Spinal cord (tissue), 9 donors: ENCODE measurements at regions not wholly inside any gene's neighbourhood (a gene's known extent, or its start where the extent isn't known, plus 50 kb on each side); places are given as distances from the start of the nearest gene placed in this dataset.

Experiments
- DNase-seq, 6 donors: peaks; one replicate each; pipeline versions ENCODE4 v3.0.0 to v3.0.0-alpha.2; 2013 to 2015; ENCODE audit warnings: low spot score in 6 of 6, low read depth in 4 of 6
- H3K27ac ChIP-seq: one replicate; pipeline ENCODE4 v1.5.1; 2013; ENCODE audit warnings: low read depth, low read length, control low read depth
- H3K27me3 ChIP-seq: one replicate; pipeline ENCODE4 v1.6.1; 2013; ENCODE audit warnings: low read length; ENCODE audit not compliant: control insufficient read depth, insufficient read depth
- H3K36me3 ChIP-seq: one replicate; pipeline ENCODE4 v1.6.1; 2013; ENCODE audit warnings: low read length; ENCODE audit not compliant: control insufficient read depth, insufficient read depth
- H3K4me1 ChIP-seq: one replicate; pipeline ENCODE4 v1.6.1; 2013; ENCODE audit warnings: low read length; ENCODE audit not compliant: control insufficient read depth, insufficient read depth
- H3K4me3 ChIP-seq: one replicate; pipeline ENCODE4 v1.5.1; 2013; ENCODE audit warnings: low read depth, low read length, control low read depth
- H3K9me3 ChIP-seq: one replicate; pipeline ENCODE4 v1.6.1; 2013; ENCODE audit warnings: low read length; ENCODE audit not compliant: control insufficient read depth, insufficient read depth
- WGBS: methylation state at CpG from one replicate; pipeline ENCODE4 v1.1.5; 2013; ENCODE audit warnings: missing lambda C conversion rate; ENCODE audit not compliant: insufficient coverage; 5-methylcytosine and 5-hydroxymethylcytosine counted together
- donor health status: healthy.

DNA sequence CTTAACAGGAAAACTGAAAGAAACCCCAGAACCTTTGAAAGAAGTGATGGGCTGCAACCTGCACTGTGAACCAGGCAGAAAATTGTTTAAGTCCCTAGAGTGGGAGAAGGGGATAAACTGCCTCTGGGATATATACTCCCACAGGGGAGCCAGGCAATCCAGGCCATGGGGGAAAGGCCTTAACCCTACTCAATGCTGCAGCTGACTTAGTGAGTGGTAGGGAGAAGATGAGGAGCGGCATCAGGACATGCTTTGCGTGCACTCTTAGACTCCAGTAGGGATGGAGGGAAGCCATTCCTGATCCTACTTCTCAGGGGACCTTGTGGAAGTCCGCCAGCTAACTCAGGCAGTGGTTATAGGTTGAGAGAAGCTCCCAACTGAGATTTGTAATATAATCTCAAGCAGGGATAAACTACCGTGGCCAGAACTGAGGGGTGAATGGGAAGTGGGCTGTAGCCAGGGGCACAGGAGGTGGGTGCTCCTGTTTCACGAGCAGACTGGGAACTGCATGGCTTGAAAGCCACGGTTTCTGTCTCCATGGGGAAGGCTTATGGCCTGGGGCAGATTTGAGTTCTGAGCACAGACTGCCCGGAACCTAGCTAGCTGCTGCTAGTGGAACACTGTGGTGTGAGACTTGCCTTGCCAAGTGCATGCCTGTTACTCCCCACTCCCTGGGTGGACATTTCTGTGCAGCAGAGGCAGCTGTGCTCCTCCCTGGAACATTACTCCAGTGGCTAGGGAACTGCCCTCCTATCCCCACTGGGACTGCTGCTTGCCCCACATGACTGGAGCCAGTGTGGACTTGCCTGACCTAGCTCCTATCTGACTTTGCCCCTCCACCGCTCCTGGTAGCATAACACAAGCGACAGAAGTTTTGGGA is 119.2 kb upstream of the SCAF11 start:
- no peaks in the 10 kb centered on the region for H3K27me3 ChIP-seq
- no peak overlapping the region for H3K27ac ChIP-seq
- H3K4me3 ChIP-seq = no peak overlapping the region
- peaks cover 3% of the 10 kb centered on the region for H3K4me1 ChIP-seq
- H3K36me3 ChIP-seq = no peaks in the 10 kb centered on the region
- no peak for DNase-seq
- 81% methylated on average over 8 of the region's 9 CpGs for WGBS
- H3K9me3 ChIP-seq = no peaks in the 10 kb centered on the region

DNA sequence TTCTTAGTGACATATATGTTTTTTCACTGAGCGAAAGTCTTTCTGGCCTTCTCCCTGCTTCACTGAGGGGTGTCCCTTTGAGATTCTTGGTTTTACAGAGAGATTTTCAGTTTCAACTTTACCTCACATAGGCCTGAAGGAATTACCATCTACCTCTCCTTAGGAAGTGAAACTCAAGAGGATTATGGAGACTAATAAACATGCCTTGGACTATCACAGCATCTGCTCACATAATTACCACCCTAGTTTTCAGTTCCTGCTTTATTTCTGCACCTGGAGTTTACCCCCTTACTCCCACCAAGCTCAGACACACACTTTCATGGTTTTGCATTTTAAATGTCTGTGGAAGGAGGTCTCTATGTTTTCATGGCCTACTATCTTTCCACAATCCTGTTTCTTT is 118.3 kb upstream of the SCAF11 start:
- Histone ChIP-seq H3K9me3 (no peaks in the 10 kb centered on the region), H3K27ac (no peak overlapping the region), H3K36me3 (no peaks in the 10 kb centered on the region), H3K4me1 (peaks cover 3% of the 10 kb centered on the region), H3K4me3 (no peak overlapping the region), H3K27me3 (no peaks in the 10 kb centered on the region)
- DNase-seq = no peak
- WGBS = no CpG with 5 or more reads among the region's 1 CpG

DNA sequence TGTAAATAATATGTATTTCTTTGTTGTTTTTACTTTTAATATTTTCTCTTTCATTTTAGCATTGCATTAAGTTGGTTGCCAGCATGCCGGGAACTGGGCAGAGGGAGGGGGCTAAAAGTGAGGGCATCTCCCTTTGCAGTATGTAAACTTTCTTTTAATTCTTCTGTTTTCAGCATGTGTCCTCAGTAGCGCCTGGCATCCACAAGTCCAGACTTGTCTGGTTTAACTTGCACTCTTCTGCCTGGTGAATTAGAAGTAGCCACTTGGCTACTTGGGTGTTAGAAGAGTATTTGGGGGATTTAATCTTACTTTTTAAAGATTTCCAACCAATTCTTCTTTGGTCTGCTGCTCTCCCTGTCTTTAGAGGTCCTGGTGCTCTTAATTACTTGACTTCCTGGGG is 117.2 kb upstream of the SCAF11 start:
- WGBS = 83% methylated on average over 1 of the region's 2 CpGs
- Histone ChIP-seq H3K4me3 (no peak overlapping the region), H3K4me1 (peaks cover 3% of the 10 kb centered on the region), H3K27ac (no peak overlapping the region), H3K36me3 (no peaks in the 10 kb centered on the region), H3K27me3 (no peaks in the 10 kb centered on the region), H3K9me3 (no peaks in the 10 kb centered on the region)
- DNase-seq = no peak

DNA sequence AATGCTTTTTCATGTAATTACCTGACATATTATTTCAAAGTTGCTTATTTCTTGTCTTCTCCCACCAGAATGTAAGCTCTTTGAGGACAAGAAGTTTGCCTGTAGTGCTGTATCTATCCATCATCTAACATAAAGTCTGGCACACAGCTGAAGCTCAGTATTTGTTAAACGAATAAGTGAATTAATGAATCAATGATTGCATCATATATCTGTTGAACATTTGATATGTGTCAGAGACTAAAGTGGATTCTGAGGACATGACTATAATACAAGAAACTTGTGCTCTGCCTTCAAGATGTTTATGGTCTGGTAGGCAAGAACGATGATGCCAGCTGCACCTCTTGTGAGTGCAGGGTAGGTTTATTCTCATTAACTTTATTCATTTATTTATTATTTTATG is 115.4 kb upstream of the SCAF11 start:
- H3K4me1 ChIP-seq = peaks cover 3% of the 10 kb centered on the region
- DNase-seq = no peak
- H3K27ac ChIP-seq = no peak overlapping the region
- no peaks in the 10 kb centered on the region for H3K36me3 ChIP-seq
- H3K9me3 ChIP-seq = no peaks in the 10 kb centered on the region
- no peak overlapping the region for H3K4me3 ChIP-seq
- no peaks in the 10 kb centered on the region for H3K27me3 ChIP-seq
- WGBS = 80% methylated on average over 1 of the region's 2 CpGs

DNA sequence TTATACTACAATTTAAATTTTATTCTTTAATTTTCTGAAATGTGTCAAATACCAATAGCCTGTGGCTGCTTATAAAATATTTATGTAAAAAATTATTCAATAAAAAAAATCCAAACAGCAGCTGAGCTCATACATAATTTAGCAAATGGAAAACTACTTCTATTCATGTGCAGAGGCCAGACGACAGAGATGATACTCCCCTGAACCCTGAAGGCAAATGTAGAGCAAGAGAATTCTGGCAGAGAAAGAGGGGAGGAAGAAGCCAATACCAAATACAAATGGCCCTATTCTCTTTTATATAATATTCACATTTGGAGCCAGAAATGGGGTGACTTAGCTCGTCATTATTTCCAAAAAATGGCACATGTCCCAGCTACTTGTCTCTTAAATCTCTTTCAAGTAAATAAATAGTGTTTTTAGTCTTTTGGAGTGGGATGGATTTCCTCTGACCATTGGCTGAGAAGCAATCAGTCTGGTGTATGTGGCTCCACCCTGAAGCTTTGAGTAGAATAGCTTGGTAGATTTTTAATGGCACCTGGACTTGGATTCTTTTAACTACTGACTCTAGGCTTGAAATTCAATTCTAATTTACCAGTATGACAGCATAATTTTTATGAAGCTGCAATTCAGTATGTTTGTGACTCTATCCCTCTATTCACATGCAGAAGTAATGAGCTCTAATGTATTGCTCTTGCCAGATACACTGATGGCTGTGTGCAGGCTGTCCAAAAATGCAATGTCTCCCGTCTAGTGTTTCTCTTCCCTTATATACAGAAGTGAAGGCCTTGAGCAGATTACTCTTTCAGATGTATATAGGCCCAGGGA is 113.4 kb upstream of the SCAF11 start:
- Histone ChIP-seq H3K4me3 (no peak overlapping the region), H3K36me3 (no peaks in the 10 kb centered on the region), H3K4me1 (no peaks in the 10 kb centered on the region), H3K9me3 (no peaks in the 10 kb centered on the region), H3K27ac (no peak overlapping the region), H3K27me3 (no peaks in the 10 kb centered on the region)
- DNase-seq = peak in 4 of 6 donors; percentile 13 to 80 (median 44)
- WGBS = no CpG with 5 or more reads among the region's 3 CpGs

DNA sequence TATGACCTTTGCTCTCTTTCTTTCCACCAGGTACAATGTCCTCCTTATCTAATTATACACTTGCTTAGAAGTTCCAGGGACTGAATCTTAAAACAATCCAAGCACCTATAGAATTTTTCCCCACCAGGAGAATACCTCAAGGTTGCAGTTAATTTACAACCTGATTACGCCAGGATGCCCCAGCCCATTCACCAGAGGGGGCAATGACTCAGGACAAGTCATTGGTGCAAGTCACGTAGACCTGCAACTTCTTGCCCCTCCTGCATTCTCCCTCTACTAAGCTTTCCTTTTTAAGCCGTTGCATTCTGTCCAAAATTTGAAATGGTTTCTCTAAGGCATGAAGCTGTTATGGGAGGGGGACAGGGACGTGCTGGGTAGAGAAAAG is 111.1 kb upstream of the SCAF11 start:
- no peak for DNase-seq
- H3K4me1 ChIP-seq = no peaks in the 10 kb centered on the region
- H3K27me3 ChIP-seq = no peaks in the 10 kb centered on the region
- no peak overlapping the region for H3K4me3 ChIP-seq
- WGBS = 100% methylated on average over 1 of the region's 4 CpGs
- no peaks in the 10 kb centered on the region for H3K36me3 ChIP-seq
- H3K9me3 ChIP-seq = no peaks in the 10 kb centered on the region
- H3K27ac ChIP-seq = no peak overlapping the region

DNA sequence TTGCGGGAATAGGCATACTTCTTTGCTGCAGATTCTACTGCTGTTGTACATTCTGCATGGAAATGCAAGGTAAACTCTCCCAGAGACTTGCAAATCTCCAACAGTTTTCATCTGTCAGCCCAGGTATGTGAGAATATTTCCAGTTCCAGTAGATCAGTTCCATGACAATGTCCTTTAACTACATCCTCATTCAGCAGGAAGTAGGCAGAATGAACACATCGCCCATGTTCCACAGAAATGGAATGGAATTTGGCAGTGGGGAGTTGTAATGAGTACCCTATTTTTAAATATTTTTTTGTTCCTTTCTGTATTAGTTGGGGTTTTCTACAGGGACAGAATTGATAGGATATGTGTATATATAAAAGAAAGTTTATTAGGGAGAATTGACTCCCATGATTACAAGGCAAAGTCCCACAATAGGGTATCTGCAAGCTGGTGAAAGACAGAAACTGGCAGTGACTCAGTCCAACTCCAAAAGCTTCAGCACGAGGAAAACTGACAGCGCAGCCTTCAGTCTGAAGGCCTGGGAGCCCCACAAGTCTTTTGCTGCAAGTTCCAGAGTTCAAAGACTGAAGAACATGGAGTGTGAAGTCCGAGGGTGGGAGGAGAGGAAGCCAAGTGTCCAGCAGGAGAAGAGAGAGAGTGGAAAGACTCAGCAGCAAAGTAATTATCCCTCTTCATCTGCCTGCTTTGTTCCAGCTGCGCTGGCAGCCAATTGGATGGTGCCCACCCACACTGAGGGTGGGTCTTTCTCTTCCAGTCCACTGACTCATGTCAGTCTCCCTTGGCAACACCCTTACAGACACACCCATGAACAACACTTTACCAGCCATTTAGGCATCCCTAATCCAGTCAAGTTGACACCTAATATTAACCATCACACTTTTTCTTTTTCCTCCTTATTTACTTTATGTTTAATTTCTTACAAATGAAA is 110.4 kb upstream of the SCAF11 start:
- no peak for DNase-seq
- 83% methylated on average over 4 of the region's 6 CpGs for WGBS
- Histone ChIP-seq H3K36me3 (no peaks in the 10 kb centered on the region), H3K4me1 (no peaks in the 10 kb centered on the region), H3K27ac (no peak overlapping the region), H3K27me3 (no peaks in the 10 kb centered on the region), H3K4me3 (no peak overlapping the region), H3K9me3 (no peaks in the 10 kb centered on the region)

DNA sequence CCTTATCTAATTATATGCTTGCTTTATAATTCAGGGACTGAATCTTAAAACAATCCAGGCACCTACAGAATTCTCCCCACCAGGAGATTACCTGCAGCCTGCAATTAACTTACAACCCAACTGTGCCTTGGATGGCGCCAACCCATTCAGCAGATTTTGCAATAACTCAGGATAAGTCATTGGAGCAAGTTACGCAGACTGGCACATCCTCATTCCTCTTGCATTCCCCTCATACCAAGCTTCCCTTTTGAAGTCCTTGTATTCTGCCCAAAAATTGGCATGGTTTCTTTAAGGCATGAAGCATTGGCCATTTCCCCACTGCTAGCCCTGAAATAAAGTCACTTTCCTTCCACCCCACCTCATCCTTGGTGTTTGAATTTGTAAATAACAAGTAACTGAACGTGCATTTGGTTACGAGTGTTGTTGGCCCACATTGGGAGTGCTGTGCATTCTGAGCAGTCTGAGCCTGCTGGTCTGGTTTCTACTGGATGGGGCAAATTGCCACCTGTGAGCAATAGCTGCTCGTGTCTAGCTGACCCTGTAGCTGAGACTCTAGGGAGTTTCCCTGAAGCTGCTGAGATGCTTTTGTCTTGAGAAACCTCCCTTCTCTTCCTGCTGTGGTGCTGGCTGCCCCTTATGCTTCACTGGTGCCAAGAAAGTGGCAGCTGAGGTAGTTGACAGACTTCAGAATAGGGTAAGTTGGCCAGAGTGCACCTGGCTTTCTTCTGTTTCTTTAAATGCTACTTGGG is 99.2 kb upstream of the SCAF11 start:
- Histone ChIP-seq H3K4me3 (no peak overlapping the region), H3K36me3 (no peaks in the 10 kb centered on the region), H3K27ac (no peak overlapping the region), H3K27me3 (no peaks in the 10 kb centered on the region), H3K4me1 (no peaks in the 10 kb centered on the region), H3K9me3 (peaks cover under 1% of the 10 kb centered on the region)
- no peak for DNase-seq
- 83% methylated on average over 5 of the region's 5 CpGs for WGBS
